ENCODE measurements at regions not wholly inside any gene's neighbourhood (a gene's known extent, or its start where the extent isn't known, plus 50 kb on each side); places are given as distances from the start of the nearest gene placed in this dataset.

DNA sequence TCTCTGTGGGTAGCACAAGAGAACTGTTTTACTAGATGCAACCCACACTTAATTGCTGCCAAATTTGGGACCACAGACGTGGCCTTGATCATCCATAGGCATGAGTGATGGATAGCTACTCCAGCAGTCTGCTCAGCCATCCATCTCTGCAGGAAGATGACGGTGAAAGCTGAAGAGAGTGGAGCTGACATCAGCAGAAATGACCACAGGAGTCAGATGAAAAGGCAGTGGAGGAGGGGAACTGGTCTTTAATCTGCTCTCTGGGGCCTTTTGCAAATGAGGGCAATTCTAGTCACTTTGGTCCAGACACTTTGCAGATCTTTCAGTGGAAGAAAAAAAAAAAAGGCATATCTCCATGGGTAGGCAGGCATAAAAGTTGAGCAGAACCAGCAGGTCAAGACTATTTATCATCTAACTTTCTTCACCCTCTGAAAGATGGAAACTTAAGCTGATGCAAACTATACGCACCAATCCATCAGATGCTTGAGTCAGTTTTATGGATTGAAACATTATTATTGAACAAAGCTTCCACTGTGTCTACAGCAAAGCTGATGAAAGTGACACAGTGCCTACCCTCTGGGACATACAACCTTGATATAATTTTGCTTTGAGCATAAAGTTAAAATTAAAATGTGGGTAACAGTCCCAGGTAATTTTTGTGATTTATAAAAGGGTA lies 281.6 kb upstream of the OBI1 start:
- TF ChIP-seq CREM (CRISPR knock-in tag; IDR thresholded peaks at IDR 0.05): no peak
- TF ChIP-seq JAZF1 (CRISPR knock-in tag; IDR thresholded peaks at IDR 0.05): no peak
